ENCODE measurements at regions not wholly inside any gene's neighbourhood (a gene's known extent, or its start where the extent isn't known, plus 50 kb on each side); places are given as distances from the start of the nearest gene placed in this dataset.
A peak's percentile ranks its signal among the peaks of the same experiment; 100 is the strongest.
"Not testable (repeated sequence)": the region's sequence is repeated elsewhere in the genome, so short reads cannot be mapped to it uniquely, and the experiment has no call there.

GRCh38 chr10:124320778-124321432 lies 97.8 kb downstream of the OAT start:
- no peak overlapping the region for H3K27ac ChIP-seq
- H3K4me1 ChIP-seq, result no peaks in the 10 kb centered on the region
- no peaks in the 10 kb centered on the region for H3K27me3 ChIP-seq
- H3K4me3 ChIP-seq, result no peak overlapping the region
- no peaks in the 10 kb centered on the region for H3K36me3 ChIP-seq
- 87% methylated on average over 15 of the region's 15 CpGs for WGBS
- DNase-seq (ENCODE audit: low spot score in 2 of 2), result no peak
- H3K9me3 ChIP-seq, result no peaks in the 10 kb centered on the region
- TF ChIP-seq POLR2AphosphoS5 (IDR thresholded peaks at IDR 0.05), result no peak
- no peak for TF ChIP-seq CTCF (IDR thresholded peaks at IDR 0.05)
- TF ChIP-seq EP300 (IDR thresholded peaks at IDR 0.05), result no peak

GRCh38 chr10:124319926-124320391 lies 98.8 kb downstream of the OAT start:
- TF ChIP-seq CTCF (IDR thresholded peaks at IDR 0.05) (no peak), POLR2AphosphoS5 (IDR thresholded peaks at IDR 0.05) (no peak), EP300 (IDR thresholded peaks at IDR 0.05) (no peak)
- Histone ChIP-seq H3K36me3 (no peaks in the 10 kb centered on the region), H3K27ac (no peak overlapping the region), H3K9me3 (no peaks in the 10 kb centered on the region), H3K4me3 (no peak overlapping the region), H3K4me1 (no peaks in the 10 kb centered on the region), H3K27me3 (no peaks in the 10 kb centered on the region)
- peak in 1 of 2 donors; percentile 52 for DNase-seq (ENCODE audit: low spot score in 2 of 2)
- 93% methylated on average over 3 of the region's 3 CpGs for WGBS

- not testable (repeated sequence) for DNase-seq (ENCODE audit: low spot score in 2 of 2); H3K4me3 ChIP-seq; H3K27me3 ChIP-seq; H3K9me3 ChIP-seq; H3K36me3 ChIP-seq; H3K27ac ChIP-seq; H3K4me1 ChIP-seq
These were observed 99.2 kb downstream of the OAT start for GRCh38 chr10:124319520-124319919.

GRCh38 chr10:124318811-124319210 lies 99.9 kb downstream of the OAT start:
- H3K4me3 ChIP-seq, result no peak overlapping the region
- WGBS, result 100% methylated on average over 4 of the region's 8 CpGs
- no peak overlapping the region for H3K27ac ChIP-seq
- no peaks in the 10 kb centered on the region for H3K36me3 ChIP-seq
- H3K27me3 ChIP-seq, result no peaks in the 10 kb centered on the region
- no peaks in the 10 kb centered on the region for H3K4me1 ChIP-seq
- no peaks in the 10 kb centered on the region for H3K9me3 ChIP-seq
- DNase-seq (ENCODE audit: low spot score in 2 of 2), result peak in 1 of 2 donors; percentile 55
- no peak for TF ChIP-seq EP300 (IDR thresholded peaks at IDR 0.05)
- no peak for TF ChIP-seq POLR2A (IDR thresholded peaks at IDR 0.05)
- no peak for TF ChIP-seq CTCF (IDR thresholded peaks at IDR 0.05)

GRCh38 chr10:124318076-124318475 lies 100.6 kb downstream of the OAT start:
- TF ChIP-seq POLR2A (IDR thresholded peaks at IDR 0.05), result no peak
- Histone ChIP-seq H3K27me3 (no peaks in the 10 kb centered on the region), H3K9me3 (no peaks in the 10 kb centered on the region), H3K36me3 (no peaks in the 10 kb centered on the region), H3K4me3 (no peak overlapping the region), H3K27ac (no peak overlapping the region), H3K4me1 (no peaks in the 10 kb centered on the region)
- DNase-seq (ENCODE audit: low spot score in 2 of 2), result peak in 1 of 2 donors; percentile 72
- 95% methylated on average over 15 of the region's 15 CpGs for WGBS

- TF ChIP-seq POLR2A (IDR thresholded peaks at IDR 0.05) (no peak), POLR2AphosphoS5 (IDR thresholded peaks at IDR 0.05) (no peak), EP300 (IDR thresholded peaks at IDR 0.05) (no peak), CTCF (IDR thresholded peaks at IDR 0.05) (no peak)
- DNase-seq (ENCODE audit: low spot score in 2 of 2), result peak in 1 of 2 donors; percentile 13
- 88% methylated on average over 4 of the region's 4 CpGs for WGBS
These were observed 102.4 kb downstream of the OAT start for GRCh38 chr10:124316326-124316725.

More at GRCh38 chr10:124316326-124316725, 102.4 kb downstream of the OAT start:
- Histone ChIP-seq H3K9me3 (no peaks in the 10 kb centered on the region), H3K4me1 (no peaks in the 10 kb centered on the region), H3K4me3 (no peak overlapping the region), H3K36me3 (no peaks in the 10 kb centered on the region), H3K27ac (no peak overlapping the region), H3K27me3 (no peaks in the 10 kb centered on the region)

Data from suprapubic skin (tissue), 4 donors.